ENCODE measurements at regions not wholly inside any gene's neighbourhood (a gene's known extent, or its start where the extent isn't known, plus 50 kb on each side); places are given as distances from the start of the nearest gene placed in this dataset.
"Not testable (repeated sequence)": the region's sequence is repeated elsewhere in the genome, so short reads cannot be mapped to it uniquely, and the experiment has no call there.

- DNase-seq = no peak
Measured at GRCh38 chr1:182331387-182331786, 60.2 kb downstream of the GLUL start.

- peak; percentile 14 for DNase-seq
Measured at GRCh38 chr1:182330303-182330702, 61.3 kb downstream of the GLUL start.

GRCh38 chr1:182329471-182329870 lies 62.1 kb downstream of the GLUL start:
- no peak for DNase-seq

- no peak for DNase-seq
Measured at GRCh38 chr1:182328591-182328990, 63.0 kb downstream of the GLUL start.

- DNase-seq = no peak
Measured at GRCh38 chr1:182325339-182325738, 66.3 kb downstream of the GLUL start.

- not testable (repeated sequence) for DNase-seq
Measured at GRCh38 chr1:182321532-182321931, 70.1 kb downstream of the GLUL start.

- DNase-seq = peak; percentile 90
Measured at GRCh38 chr1:182317611-182318161, 73.9 kb downstream of the GLUL start.

- DNase-seq = not testable (repeated sequence)
Measured at GRCh38 chr1:182316454-182316853, 75.1 kb downstream of the GLUL start.

- no peak for DNase-seq
Measured at GRCh38 chr1:182315167-182315556, 76.4 kb downstream of the GLUL start.

- DNase-seq = no peak
Measured at GRCh38 chr1:182309631-182310351, 81.8 kb downstream of the GLUL start.

- DNase-seq = no peak
Measured at GRCh38 chr1:182308826-182309225, 82.8 kb downstream of the GLUL start.

GRCh38 chr1:182307486-182307885 lies 84.1 kb downstream of the GLUL start:
- DNase-seq = not testable (repeated sequence)

GRCh38 chr1:182305861-182306260 lies 85.7 kb downstream of the GLUL start:
- DNase-seq = no peak

GRCh38 chr1:182304627-182305026 lies 87.0 kb downstream of the GLUL start:
- DNase-seq = no peak

GRCh38 chr1:182304218-182304617 lies 87.4 kb downstream of the GLUL start:
- DNase-seq = no peak

- peak; percentile 46 for DNase-seq
Measured at GRCh38 chr1:182303778-182304177, 87.8 kb downstream of the GLUL start.

GRCh38 chr1:182301467-182302198 lies 90.0 kb downstream of the GLUL start:
- DNase-seq = peak; percentile 6

GRCh38 chr1:182301026-182301436 lies 90.6 kb downstream of the GLUL start:
- no peak for DNase-seq

- no peak for DNase-seq
Measured at GRCh38 chr1:182299728-182300616, 91.6 kb downstream of the GLUL start.

GRCh38 chr1:182299054-182299727 lies 92.4 kb downstream of the GLUL start:
- not testable (repeated sequence) for DNase-seq

- DNase-seq = no peak
Measured at GRCh38 chr1:182297335-182297734, 94.3 kb downstream of the GLUL start.

- no peak for DNase-seq
Measured at GRCh38 chr1:182295697-182296096, 95.9 kb downstream of the GLUL start.
